GM23338 (cell line): ENCODE measurements at regions not wholly inside any gene's neighbourhood (a gene's known extent, or its start where the extent isn't known, plus 50 kb on each side); places are given as distances from the start of the nearest gene placed in this dataset.

ENCODE experiments used
- CTCF ChIP-seq, 2 experiments: fragments of 200-600 bp in 1 of 2; sonication (generic) in 1 of 2; conservative IDR thresholded peaks; 2 replicates each; pipeline versions ENCODE4 v1.5.1 to v1.6.1; 2016 to 2017; ENCODE audit warnings: antibody characterized with exemption in 2 of 2, low read depth in 2 of 2, mild to moderate bottlenecking in 2 of 2, moderate library complexity in 1 of 2
- EZH2phosphoT487 ChIP-seq: fragments of 200-600 bp; sonication (generic); IDR thresholded peaks from one replicate; pipeline ENCODE4 v1.8.1; 2018; ENCODE audit warnings: antibody characterized with exemption; ENCODE audit not compliant: unreplicated experiment
- POLR2AphosphoS5 ChIP-seq: IDR thresholded peaks from 2 replicates; pipeline ENCODE4 v1.6.1; 2016; ENCODE audit warnings: antibody characterized with exemption, low read depth

- TF ChIP-seq CTCF (conservative IDR thresholded peaks at IDR 0.05; ENCODE audit: low read depth in 2 of 2) (no peak), POLR2AphosphoS5 (no peak), EZH2phosphoT487 (no peak)
These were observed 135.3 kb upstream of the NT5E start for GRCh38 chr6:85314586-85314985.
